Transverse colon (tissue), 4 donors: ENCODE measurements at regions not wholly inside any gene's neighbourhood (a gene's known extent, or its start where the extent isn't known, plus 50 kb on each side); places are given as distances from the start of the nearest gene placed in this dataset.

Experiments
- DNase-seq: peaks from one replicate; pipeline ENCODE4 v3.0.0-alpha.2; 2019
- H3K27ac ChIP-seq, 4 donors: fragments of 200-600 bp; sonication (generic); 2 replicates each; pipeline ENCODE4 v1.5.1; 2016 to 2018; ENCODE audit warnings: inconsistent platforms in 4 of 4
- H3K27me3 ChIP-seq: fragments of 200-600 bp; sonication (generic); 2 replicates; pipeline ENCODE4 v1.5.1; 2017; ENCODE audit warnings: inconsistent platforms
- H3K36me3 ChIP-seq, 4 donors: fragments of 200-600 bp; sonication (generic); 2 replicates each; pipeline ENCODE4 v1.5.1; 2017 to 2019; ENCODE audit warnings: inconsistent platforms in 4 of 4
- H3K4me1 ChIP-seq, 4 donors: fragments of 200-600 bp; sonication (generic); 2 replicates each; pipeline ENCODE4 v1.5.1; 2017 to 2020; ENCODE audit warnings: inconsistent platforms in 4 of 4
- H3K4me3 ChIP-seq, 4 donors: fragments of 200-600 bp; sonication (generic); 1 replicate in 1 of 4; 2 replicates in 3 of 4; pipeline versions ENCODE4 v1.5.1 to v1.6.1; 2017 to 2019; ENCODE audit warnings: inconsistent platforms in 4 of 4
- H3K9me3 ChIP-seq, 2 donors: fragments of 200-600 bp; sonication (generic); 2 replicates each; pipeline ENCODE4 v1.5.1; 2017 to 2019; ENCODE audit warnings: inconsistent platforms in 2 of 2
- EP300 ChIP-seq: sonication (generic); formaldehyde crosslinking; IDR thresholded peaks from one replicate; pipeline ENCODE4 v1.6.1; 2017; ENCODE audit warnings: antibody characterized with exemption, low read depth
- POLR2A ChIP-seq: fragments of 450-650 bp; IDR thresholded peaks from one replicate; pipeline ENCODE4 v1.6.1; 2016; ENCODE audit warnings: antibody characterized with exemption, mild to moderate bottlenecking, moderate library complexity
- POLR2AphosphoS5 ChIP-seq, 3 donors: sonication (generic); formaldehyde crosslinking; IDR thresholded peaks; one replicate each; pipeline ENCODE4 v1.6.1; 2016; ENCODE audit warnings: antibody characterized with exemption in 3 of 3
- WGBS, 2 donors: methylation state at CpG; one replicate each; pipeline ENCODE4 v1.1.5; 2018; ENCODE audit warnings: low coverage in 1 of 2; 5-methylcytosine and 5-hydroxymethylcytosine counted together
- in situ Hi-C, 4 donors: fragments of 200-750 bp; cut with MboI; loops; one replicate each; pipeline versions ENCODE4 v1.15.0 to v1.15.1; 2017; ENCODE audit warnings: low sequenced_read_pairs in 3 of 4, low pct_ligation_motif_present in 1 of 4, low pct_unique_long_range_greater_than_20kb in 1 of 4
- intact Hi-C: fragments of 100-400 bp; cut with DNase I; formaldehyde crosslinking; loops from one replicate; pipeline ENCODE4 v1.15.1; 2023; ENCODE audit warnings: low total_unique reads
- TF ChIP-seq, protein P1 (sequence below), 5 experiments: fragments of 200-600 bp in 3 of 5; fragments of 450-650 bp in 2 of 5; sonication (generic) in 3 of 5; IDR thresholded peaks; 1 replicate in 2 of 5; 2 replicates in 3 of 5; pipeline ENCODE4 v1.5.1; 2016 to 2017; ENCODE audit warnings: antibody characterized with exemption in 5 of 5, inconsistent platforms in 3 of 5, mild to moderate bottlenecking in 2 of 5, moderate library complexity in 1 of 5

DNA sequence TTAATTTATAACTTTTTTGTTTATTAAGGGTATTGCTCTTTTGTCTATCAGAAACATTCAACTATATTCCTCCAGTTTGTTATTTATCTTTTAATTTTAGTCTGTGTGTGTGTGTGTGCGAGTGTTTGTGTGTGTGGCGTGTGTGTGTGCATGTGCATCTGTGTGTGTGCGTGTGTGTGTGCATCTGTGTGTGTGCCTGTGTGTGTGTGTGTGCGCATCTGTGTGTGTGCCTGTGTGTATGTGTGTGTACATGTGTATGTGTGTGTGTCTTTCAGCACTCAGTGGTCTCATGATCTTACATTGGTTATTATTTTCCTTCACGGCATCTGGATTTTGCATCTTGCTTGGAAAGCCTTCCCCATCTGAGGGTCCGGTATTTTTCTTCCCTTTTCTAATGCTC, 281.1 kb upstream of the RTL1 start:
- TF ChIP-seq POLR2AphosphoS5 (IDR thresholded peaks at IDR 0.05) (no peak), EP300 (no peak), POLR2A (no peak)
- TF ChIP-seq, protein P1, sequence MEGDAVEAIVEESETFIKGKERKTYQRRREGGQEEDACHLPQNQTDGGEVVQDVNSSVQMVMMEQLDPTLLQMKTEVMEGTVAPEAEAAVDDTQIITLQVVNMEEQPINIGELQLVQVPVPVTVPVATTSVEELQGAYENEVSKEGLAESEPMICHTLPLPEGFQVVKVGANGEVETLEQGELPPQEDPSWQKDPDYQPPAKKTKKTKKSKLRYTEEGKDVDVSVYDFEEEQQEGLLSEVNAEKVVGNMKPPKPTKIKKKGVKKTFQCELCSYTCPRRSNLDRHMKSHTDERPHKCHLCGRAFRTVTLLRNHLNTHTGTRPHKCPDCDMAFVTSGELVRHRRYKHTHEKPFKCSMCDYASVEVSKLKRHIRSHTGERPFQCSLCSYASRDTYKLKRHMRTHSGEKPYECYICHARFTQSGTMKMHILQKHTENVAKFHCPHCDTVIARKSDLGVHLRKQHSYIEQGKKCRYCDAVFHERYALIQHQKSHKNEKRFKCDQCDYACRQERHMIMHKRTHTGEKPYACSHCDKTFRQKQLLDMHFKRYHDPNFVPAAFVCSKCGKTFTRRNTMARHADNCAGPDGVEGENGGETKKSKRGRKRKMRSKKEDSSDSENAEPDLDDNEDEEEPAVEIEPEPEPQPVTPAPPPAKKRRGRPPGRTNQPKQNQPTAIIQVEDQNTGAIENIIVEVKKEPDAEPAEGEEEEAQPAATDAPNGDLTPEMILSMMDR (IDR thresholded peaks at IDR 0.05): no peak
- 81 to 87% methylated on average over 5 to 6 of the region's 6 CpGs for WGBS, 2 donors
- Histone ChIP-seq H3K4me3 (no peak overlapping the region), H3K36me3 (no peaks in the 10 kb centered on the region), H3K27ac (no peak overlapping the region), H3K9me3 (no peaks in the 10 kb centered on the region), H3K27me3 (no peaks in the 10 kb centered on the region), H3K4me1 (no peaks in the 10 kb centered on the region)
- DNase-seq: no peak
- intact Hi-C loops: loop anchor here (10.0 kb wide), 1 partner anchor 370 kb away; no protein-coding TSS in a partner anchor
- in situ Hi-C loops: no loop called here

DNA sequence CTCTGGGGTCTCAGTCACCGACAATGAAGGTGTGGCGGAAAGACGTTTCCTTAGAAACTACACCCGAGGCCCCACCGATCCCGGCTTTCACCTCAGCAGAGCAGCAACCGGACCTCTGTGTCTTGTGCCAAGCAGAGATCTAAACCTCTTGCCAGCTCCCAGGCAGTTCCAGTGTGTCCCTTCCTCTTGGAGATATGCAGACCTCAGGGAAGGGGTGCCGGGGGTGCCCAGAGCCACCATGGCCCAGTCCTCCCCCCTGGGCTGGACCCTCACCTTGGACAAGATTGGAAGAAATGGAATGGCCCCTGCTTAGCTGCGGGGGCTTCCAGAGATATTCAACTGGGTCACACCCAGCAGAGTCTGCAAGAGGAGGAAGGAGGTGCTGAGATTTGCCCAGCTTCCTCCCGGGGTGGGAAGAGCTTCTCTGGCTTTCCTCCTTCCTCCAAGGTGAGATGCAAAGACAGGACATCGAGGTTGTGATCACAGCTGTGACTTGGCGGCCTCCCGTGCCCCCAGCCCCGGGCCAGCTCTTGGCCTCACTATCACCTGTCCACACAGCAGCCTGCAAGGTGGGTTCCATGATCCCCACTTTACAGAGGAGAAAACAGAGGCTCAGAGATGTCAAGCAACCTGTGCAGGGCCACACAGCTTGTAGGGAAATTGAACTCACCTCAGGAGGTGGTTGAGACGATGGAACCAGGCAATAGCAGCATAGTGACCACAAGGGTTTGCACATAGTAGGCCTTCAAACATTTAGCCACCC, 281.7 kb upstream of the RTL1 start:
- no peak for TF ChIP-seq POLR2AphosphoS5 (IDR thresholded peaks at IDR 0.05)
- TF ChIP-seq, protein P1 (IDR thresholded peaks at IDR 0.05): no peak
- TF ChIP-seq EP300: no peak
- no peak for TF ChIP-seq POLR2A
- intact Hi-C loops: loop anchor here (10.0 kb wide), 1 partner anchor 370 kb away; no protein-coding TSS in a partner anchor
- no peak overlapping the region for H3K4me3 ChIP-seq
- H3K36me3 ChIP-seq: no peaks in the 10 kb centered on the region
- in situ Hi-C loops: no loop called here
- H3K9me3 ChIP-seq: no peaks in the 10 kb centered on the region
- DNase-seq: no peak
- 75% methylated on average over 15 of the region's 15 CpGs; no CpG with 5 or more reads in 1 of the 2 donors for WGBS, 2 donors
- H3K4me1 ChIP-seq: no peaks in the 10 kb centered on the region
- H3K27ac ChIP-seq: no peak overlapping the region
- H3K27me3 ChIP-seq: no peaks in the 10 kb centered on the region

DNA sequence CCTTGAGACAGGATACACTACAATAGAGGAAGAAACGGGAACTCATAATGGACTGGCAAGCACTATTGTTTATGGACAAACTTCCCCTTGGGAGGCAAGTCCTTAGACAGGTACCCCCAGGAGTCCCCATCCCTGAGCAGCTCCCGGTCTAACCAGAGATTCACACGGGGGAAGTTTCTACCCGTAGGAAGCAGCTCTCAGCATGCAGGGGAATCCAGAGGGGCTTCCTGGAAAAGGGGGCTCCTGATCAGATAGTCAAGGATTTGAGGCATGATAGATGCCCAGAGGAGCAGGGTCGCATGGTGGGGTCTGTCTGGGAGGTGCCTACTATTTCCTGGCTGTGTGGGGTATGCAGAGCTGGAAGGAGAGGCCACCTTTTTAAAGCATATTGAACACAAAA, 282.4 kb upstream of the RTL1 start:
- WGBS, 2 donors: 58 to 83% methylated on average over 2 to 5 of the region's 5 CpGs
- no peak for DNase-seq
- in situ Hi-C loops (no loop called here), intact Hi-C loops (loop anchor here (10.0 kb wide), 1 partner anchor 369 kb away; no protein-coding TSS in a partner anchor)
- Histone ChIP-seq H3K4me1 (no peaks in the 10 kb centered on the region), H3K27ac (no peak overlapping the region), H3K4me3 (no peak overlapping the region), H3K27me3 (no peaks in the 10 kb centered on the region), H3K36me3 (no peaks in the 10 kb centered on the region), H3K9me3 (no peaks in the 10 kb centered on the region)
- TF ChIP-seq POLR2AphosphoS5 (IDR thresholded peaks at IDR 0.05) (no peak), EP300 (no peak), POLR2A (no peak)
- TF ChIP-seq, protein P1 (IDR thresholded peaks at IDR 0.05): no peak

DNA sequence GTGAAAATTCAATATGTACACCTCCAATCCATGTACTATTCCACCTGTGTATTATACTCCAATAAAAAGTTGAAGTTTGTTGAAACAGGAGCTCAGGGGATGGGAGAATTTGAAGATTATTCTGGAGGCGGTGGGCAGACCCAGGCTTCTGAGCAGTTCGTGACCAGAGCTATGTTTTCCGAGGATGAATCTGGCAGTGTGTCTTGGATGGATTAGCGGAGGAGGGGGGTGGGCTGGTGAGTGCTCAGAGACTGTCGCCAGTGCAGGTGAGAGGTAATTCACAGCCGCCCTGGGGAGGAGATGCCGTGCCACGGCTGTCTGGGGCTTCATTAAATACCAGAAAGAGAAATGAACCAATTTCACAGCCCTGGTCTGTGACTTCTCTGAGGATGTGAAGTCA, 283.0 kb upstream of the RTL1 start:
- Histone ChIP-seq H3K9me3 (no peaks in the 10 kb centered on the region), H3K36me3 (no peaks in the 10 kb centered on the region), H3K4me1 (no peaks in the 10 kb centered on the region), H3K4me3 (no peak overlapping the region), H3K27ac (no peak overlapping the region), H3K27me3 (no peaks in the 10 kb centered on the region)
- no peak for DNase-seq
- in situ Hi-C loops (no loop called here), intact Hi-C loops (loop anchor here (10.0 kb wide), 1 partner anchor 368 kb away; no protein-coding TSS in a partner anchor)
- 73 to 89% methylated on average over 2 to 8 of the region's 8 CpGs for WGBS, 2 donors
- TF ChIP-seq, protein P1 (IDR thresholded peaks at IDR 0.05): no peak
- TF ChIP-seq POLR2A: no peak
- TF ChIP-seq POLR2AphosphoS5 (IDR thresholded peaks at IDR 0.05): no peak
- TF ChIP-seq EP300: no peak
